Esophagus squamous epithelium (tissue), 5 donors: ENCODE measurements at regions not wholly inside any gene's neighbourhood (a gene's known extent, or its start where the extent isn't known, plus 50 kb on each side); places are given as distances from the start of the nearest gene placed in this dataset.
"Not testable (repeated sequence)": the region's sequence is repeated elsewhere in the genome, so short reads cannot be mapped to it uniquely, and the experiment has no call there.

Experiments used
- DNase-seq: peaks from one replicate; lab custom pipeline; 2025; lab: John Stamatoyannopoulos, UW
- H3K27ac ChIP-seq, 4 donors: fragments of 200-600 bp; sonication (generic); one replicate each; pipeline ENCODE4 v1.5.1; 2016 to 2019; ENCODE audit warnings: mild to moderate bottlenecking in 1 of 4
- H3K27me3 ChIP-seq, 4 donors: fragments of 200-600 bp; sonication (generic); 1 replicate in 3 of 4; 2 replicates in 1 of 4; pipeline versions ENCODE4 v1.5.1 to v1.6.0; 2017 to 2021; ENCODE audit warnings: antibody characterized with exemption in 1 of 4
- H3K36me3 ChIP-seq, 3 donors: fragments of 200-600 bp; sonication (generic); one replicate each; pipeline ENCODE4 v1.5.1; 2016 to 2019
- H3K4me1 ChIP-seq, 3 donors: fragments of 200-600 bp; sonication (generic); one replicate each; pipeline ENCODE4 v1.5.1; 2017 to 2019
- H3K4me3 ChIP-seq, 4 donors: fragments of 200-600 bp; sonication (generic); 1 replicate in 3 of 4; 2 replicates in 1 of 4; pipeline ENCODE4 v1.5.1; 2016 to 2019; ENCODE audit warnings: mild to moderate bottlenecking in 2 of 4, moderate library complexity in 1 of 4
- H3K9me3 ChIP-seq, 3 donors: fragments of 200-600 bp; sonication (generic); one replicate each; pipeline ENCODE4 v1.5.1; 2016 to 2019
- POLR2A ChIP-seq, 4 donors: fragments of 450-650 bp; IDR thresholded peaks; one replicate each; pipeline ENCODE4 v1.6.1; 2017; ENCODE audit warnings: antibody characterized with exemption in 4 of 4, mild to moderate bottlenecking in 4 of 4, moderate library complexity in 3 of 4
- WGBS, 2 donors: methylation state at CpG; one replicate each; pipeline ENCODE4 v1.1.5; 2018; 5-methylcytosine and 5-hydroxymethylcytosine counted together
- intact Hi-C: fragments of 100-400 bp; cut with DNase I; formaldehyde crosslinking; loops from one replicate; pipeline ENCODE4 v1.15.0; 2022
- TF ChIP-seq, protein P1 (sequence below), 6 experiments: fragments of 450-650 bp in 4 of 6; fragments of 200-600 bp in 2 of 6; sonication (generic) in 2 of 6; IDR thresholded peaks; one replicate each; pipeline ENCODE4 v1.5.1; 2016 to 2019; ENCODE audit warnings: antibody characterized with exemption in 6 of 6, mild to moderate bottlenecking in 4 of 6, moderate library complexity in 4 of 6
- donor health status: DM: yes; HTN: yes; CAD: no.

DNA sequence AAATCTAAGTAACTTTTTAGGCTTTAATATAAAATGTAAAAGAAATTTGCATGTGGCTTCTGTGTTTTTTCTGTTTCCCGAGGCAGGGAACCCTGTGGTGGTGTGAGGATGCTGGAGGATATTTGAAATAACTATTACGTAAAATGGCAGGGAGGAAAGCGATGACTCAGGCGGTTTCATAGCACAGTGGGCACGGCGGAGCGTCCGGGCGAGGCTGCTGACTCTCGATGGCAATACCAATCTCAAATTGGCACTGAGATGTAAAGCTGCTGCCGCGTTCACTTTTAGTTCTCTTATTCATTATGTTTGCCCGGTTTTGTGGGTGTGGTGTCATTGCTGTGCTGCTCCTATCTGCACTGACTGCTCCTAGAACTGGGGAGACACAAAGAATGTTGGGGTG, 254.3 kb downstream of the THBS2 start:
- H3K4me3 ChIP-seq: no peak overlapping the region
- H3K36me3 ChIP-seq: no peaks in the 10 kb centered on the region
- intact Hi-C loops: no loop called here
- no peaks in the 10 kb centered on the region for H3K27me3 ChIP-seq
- no peaks in the 10 kb centered on the region for H3K4me1 ChIP-seq
- H3K9me3 ChIP-seq: no peaks in the 10 kb centered on the region
- TF ChIP-seq POLR2A (IDR thresholded peaks at IDR 0.05): no peak
- TF ChIP-seq, protein P1, sequence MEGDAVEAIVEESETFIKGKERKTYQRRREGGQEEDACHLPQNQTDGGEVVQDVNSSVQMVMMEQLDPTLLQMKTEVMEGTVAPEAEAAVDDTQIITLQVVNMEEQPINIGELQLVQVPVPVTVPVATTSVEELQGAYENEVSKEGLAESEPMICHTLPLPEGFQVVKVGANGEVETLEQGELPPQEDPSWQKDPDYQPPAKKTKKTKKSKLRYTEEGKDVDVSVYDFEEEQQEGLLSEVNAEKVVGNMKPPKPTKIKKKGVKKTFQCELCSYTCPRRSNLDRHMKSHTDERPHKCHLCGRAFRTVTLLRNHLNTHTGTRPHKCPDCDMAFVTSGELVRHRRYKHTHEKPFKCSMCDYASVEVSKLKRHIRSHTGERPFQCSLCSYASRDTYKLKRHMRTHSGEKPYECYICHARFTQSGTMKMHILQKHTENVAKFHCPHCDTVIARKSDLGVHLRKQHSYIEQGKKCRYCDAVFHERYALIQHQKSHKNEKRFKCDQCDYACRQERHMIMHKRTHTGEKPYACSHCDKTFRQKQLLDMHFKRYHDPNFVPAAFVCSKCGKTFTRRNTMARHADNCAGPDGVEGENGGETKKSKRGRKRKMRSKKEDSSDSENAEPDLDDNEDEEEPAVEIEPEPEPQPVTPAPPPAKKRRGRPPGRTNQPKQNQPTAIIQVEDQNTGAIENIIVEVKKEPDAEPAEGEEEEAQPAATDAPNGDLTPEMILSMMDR (IDR thresholded peaks at IDR 0.05): no peak
- WGBS, 2 donors: 57 to 62% methylated on average over 12 to 13 of the region's 13 CpGs
- DNase-seq: no peak
- no peak overlapping the region for H3K27ac ChIP-seq

DNA sequence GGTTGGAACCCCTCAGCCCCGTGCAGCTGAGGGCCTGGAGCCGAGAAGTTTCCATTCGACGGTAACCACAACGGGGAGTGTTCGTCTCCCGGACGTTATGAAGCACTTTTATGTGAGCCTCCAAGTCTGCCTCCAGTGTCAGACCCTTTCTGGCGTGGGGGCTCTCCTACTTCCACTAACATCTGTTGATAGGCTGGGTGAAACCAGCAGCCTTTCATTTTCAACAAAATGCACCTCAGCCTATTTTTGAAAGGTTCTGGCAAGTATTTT, 257.4 kb downstream of the THBS2 start:
- 74 to 93% methylated on average over 8 to 9 of the region's 9 CpGs for WGBS, 2 donors
- intact Hi-C loops: no loop called here
- Histone ChIP-seq H3K27me3 (no peaks in the 10 kb centered on the region), H3K4me3 (no peak overlapping the region), H3K36me3 (no peaks in the 10 kb centered on the region), H3K9me3 (no peaks in the 10 kb centered on the region), H3K4me1 (no peaks in the 10 kb centered on the region), H3K27ac (no peak overlapping the region)
- TF ChIP-seq, protein P1 (IDR thresholded peaks at IDR 0.05): no peak
- no peak for TF ChIP-seq POLR2A (IDR thresholded peaks at IDR 0.05)
- DNase-seq: no peak

DNA sequence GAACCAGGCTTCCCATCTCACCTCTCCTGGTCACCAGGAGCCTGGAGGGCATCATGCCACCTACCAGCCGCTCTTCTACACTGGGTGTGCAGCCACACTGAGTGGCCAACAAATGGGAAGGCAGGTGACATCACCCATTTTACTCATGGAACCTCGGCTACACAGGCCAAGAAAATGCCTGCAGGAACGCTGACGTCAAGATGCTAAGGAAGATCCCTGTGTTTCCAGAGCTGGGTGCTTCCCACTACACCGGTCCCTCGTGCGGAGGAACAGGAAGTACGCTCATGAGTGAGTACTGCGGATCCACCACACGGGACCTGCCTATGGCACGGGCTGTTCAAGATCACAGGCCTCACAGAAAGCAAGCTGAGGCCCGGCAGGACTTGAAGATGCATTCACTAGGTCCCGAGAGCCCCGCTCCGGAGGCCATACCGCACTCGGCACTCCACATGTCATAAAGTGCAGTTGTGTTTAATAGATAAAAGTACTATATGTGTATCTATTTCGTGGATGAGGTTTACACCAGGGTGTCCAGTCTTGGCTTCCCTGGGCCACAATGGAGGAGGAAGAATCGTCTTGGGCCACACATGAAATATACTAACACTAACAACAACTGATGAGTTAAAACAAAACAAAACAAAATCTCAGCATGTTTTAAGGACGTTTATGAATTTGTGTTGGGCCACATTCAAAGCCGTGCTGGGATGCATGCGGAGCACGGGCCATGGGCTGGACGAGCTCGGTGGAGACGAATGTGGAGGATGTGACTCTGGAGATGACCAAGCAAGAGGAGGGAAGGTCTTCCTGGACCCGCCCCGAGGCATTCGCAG, 257.9 kb downstream of the THBS2 start:
- intact Hi-C loops: no loop called here
- WGBS, 2 donors: 77 to 94% methylated on average over 21 to 29 of the region's 29 CpGs
- H3K9me3 ChIP-seq: no peaks in the 10 kb centered on the region
- H3K27me3 ChIP-seq: no peaks in the 10 kb centered on the region
- no peak for TF ChIP-seq POLR2A (IDR thresholded peaks at IDR 0.05)
- TF ChIP-seq, protein P1 (IDR thresholded peaks at IDR 0.05): no peak
- no peak for DNase-seq
- no peak overlapping the region for H3K4me3 ChIP-seq
- no peaks in the 10 kb centered on the region for H3K36me3 ChIP-seq
- no peaks in the 10 kb centered on the region for H3K4me1 ChIP-seq
- no peak overlapping the region for H3K27ac ChIP-seq

DNA sequence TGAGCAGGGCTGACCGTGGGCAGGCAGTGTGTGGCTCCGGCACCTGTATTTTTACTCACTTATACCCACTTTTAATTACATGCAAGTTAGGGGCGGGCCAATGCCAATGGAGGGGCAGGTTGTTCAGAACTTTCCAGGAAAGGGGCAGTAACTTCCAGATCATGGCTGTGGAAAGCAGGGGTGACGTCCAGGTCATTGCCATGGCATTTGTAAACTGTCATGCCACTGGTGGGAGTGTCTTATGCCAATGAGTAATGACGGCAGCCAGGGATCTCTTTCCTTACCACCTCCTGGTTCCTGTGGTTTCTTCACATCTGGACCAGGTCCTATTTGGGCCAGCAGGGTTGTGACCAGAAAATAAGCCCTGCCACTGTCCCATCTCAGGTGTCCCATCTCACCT, 258.7 kb downstream of the THBS2 start:
- H3K4me3 ChIP-seq: no peak overlapping the region
- intact Hi-C loops: no loop called here
- H3K36me3 ChIP-seq: no peaks in the 10 kb centered on the region
- TF ChIP-seq POLR2A (IDR thresholded peaks at IDR 0.05): no peak
- TF ChIP-seq, protein P1 (IDR thresholded peaks at IDR 0.05): no peak
- 85 to 93% methylated on average over 4 to 5 of the region's 5 CpGs for WGBS, 2 donors
- H3K4me1 ChIP-seq: no peaks in the 10 kb centered on the region
- no peaks in the 10 kb centered on the region for H3K9me3 ChIP-seq
- H3K27me3 ChIP-seq: no peaks in the 10 kb centered on the region
- H3K27ac ChIP-seq: no peak overlapping the region
- no peak for DNase-seq

DNA sequence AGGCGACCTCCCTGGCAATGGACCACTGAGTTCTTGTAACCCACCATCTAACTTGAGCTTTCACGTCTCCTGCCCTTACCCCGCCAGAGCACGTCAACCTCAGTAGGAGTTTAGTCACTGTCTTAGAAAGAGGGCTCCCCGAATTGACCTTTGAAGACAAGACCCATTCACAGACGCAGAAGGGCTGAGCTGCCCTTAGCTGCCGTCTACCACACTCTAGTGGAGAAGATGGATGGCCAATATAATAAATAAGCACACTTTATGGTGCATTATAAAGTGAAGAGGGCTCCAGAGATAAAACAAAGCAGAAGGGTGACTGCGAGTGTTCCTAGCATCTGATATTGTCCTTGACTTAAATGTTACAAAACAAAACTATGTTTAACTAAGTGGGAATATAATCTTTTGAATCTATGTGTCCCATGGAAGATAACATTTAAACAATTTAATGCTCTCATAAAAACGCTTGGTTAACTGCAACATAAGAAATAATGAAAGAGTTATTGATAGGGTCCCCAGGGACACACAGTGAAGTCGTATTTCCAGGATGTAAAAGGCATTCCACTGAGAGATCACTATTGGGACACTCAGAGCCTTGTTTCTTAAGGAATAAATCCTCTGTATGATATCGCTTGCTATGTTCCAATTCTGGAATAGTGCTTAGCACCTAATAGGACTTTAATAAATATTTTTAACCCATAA, 261.1 kb downstream of the THBS2 start:
- TF ChIP-seq POLR2A (IDR thresholded peaks at IDR 0.05): no peak
- TF ChIP-seq, protein P1 (IDR thresholded peaks at IDR 0.05): no peak
- no peaks in the 10 kb centered on the region for H3K36me3 ChIP-seq
- intact Hi-C loops: no loop called here
- no peak overlapping the region for H3K4me3 ChIP-seq
- H3K27me3 ChIP-seq: no peaks in the 10 kb centered on the region
- no peaks in the 10 kb centered on the region for H3K4me1 ChIP-seq
- no peak overlapping the region for H3K27ac ChIP-seq
- no peak for DNase-seq
- WGBS, 2 donors: 71 to 79% methylated on average over 8 to 11 of the region's 11 CpGs
- no peaks in the 10 kb centered on the region for H3K9me3 ChIP-seq

DNA sequence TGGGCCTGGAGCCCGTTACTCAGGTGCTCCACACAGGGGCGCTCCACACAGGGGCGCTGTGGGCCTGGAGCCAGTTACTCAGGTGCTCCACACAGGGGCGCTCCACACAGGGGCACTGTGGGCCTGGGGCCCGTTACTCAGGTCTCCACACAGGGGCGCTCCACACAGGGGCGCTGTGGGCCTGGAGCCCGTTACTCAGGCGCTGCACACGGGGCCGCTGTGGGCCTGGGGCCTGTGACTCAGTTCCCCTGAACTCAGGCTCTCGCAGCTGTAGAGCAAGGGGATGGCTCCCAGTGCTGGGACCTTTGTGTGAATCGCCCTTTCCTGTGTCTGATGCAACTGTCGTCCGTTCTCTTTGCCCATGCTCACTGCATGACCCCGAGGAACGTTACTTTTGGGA, 262.0 kb downstream of the THBS2 start:
- H3K27me3 ChIP-seq, intact Hi-C loops, H3K4me3 ChIP-seq, H3K36me3 ChIP-seq, H3K9me3 ChIP-seq, DNase-seq, H3K4me1 ChIP-seq, H3K27ac ChIP-seq: not testable (repeated sequence)
- WGBS, 2 donors: 93 to 100% methylated on average over 3 to 4 of the region's 17 CpGs
